HCT116 (cell line): ENCODE measurements at regions not wholly inside any gene's neighbourhood (a gene's known extent, or its start where the extent isn't known, plus 50 kb on each side); places are given as distances from the start of the nearest gene placed in this dataset.

Experiments used
- CEBPB ChIP-seq: IDR thresholded peaks from 2 replicates; pipeline ENCODE4 v1.6.1; 2012; ENCODE audit warnings: low read depth
- CTCF ChIP-seq, 3 experiments: fragments of 200-600 bp in 1 of 3; sonication (generic) in 1 of 3; IDR thresholded peaks in 2 of 3; conservative IDR thresholded peaks in 1 of 3; 2 replicates each; pipeline ENCODE4 v1.5.1; 2012 to 2017; ENCODE audit warnings: low read depth in 2 of 3, low read length in 2 of 3, antibody characterized with exemption in 1 of 3, borderline replicate concordance in 1 of 3, control low read depth in 1 of 3, mild to moderate bottlenecking in 1 of 3, mixed read lengths in 1 of 3, mixed run types in 1 of 3, moderate library complexity in 1 of 3; ENCODE audit not compliant: insufficient read depth in 1 of 3
- EGR1 ChIP-seq: IDR thresholded peaks from 2 replicates; pipeline ENCODE4 v1.6.1; 2012; ENCODE audit warnings: low read depth
- EZH2 ChIP-seq: fragments of 200-600 bp; sonication (generic); IDR thresholded peaks from 2 replicates; pipeline ENCODE4 v1.6.1; 2017; ENCODE audit warnings: antibody characterized with exemption, mixed run types
- MAX ChIP-seq: IDR thresholded peaks from 2 replicates; pipeline ENCODE4 v1.6.1; 2012
- POLR2AphosphoS5 ChIP-seq: IDR thresholded peaks from 2 replicates; pipeline ENCODE4 v1.6.1; 2011; ENCODE audit warnings: mild to moderate bottlenecking, low read depth, low read length, moderate library complexity
- SRF ChIP-seq: IDR thresholded peaks from 2 replicates; pipeline ENCODE4 v1.6.1; 2012; ENCODE audit warnings: low read depth
- ZFX ChIP-seq: fragments of 450-650 bp; IDR thresholded peaks from 2 replicates; pipeline ENCODE4 v1.6.1; 2017

- no peak for TF ChIP-seq MAX
- no peak for TF ChIP-seq ZFX
- TF ChIP-seq CTCF (IDR thresholded peaks at IDR 0.05 in 2 of 3, conservative IDR thresholded peaks at IDR 0.05 in 1 of 3; ENCODE audit: borderline replicate concordance in 1 of 3, insufficient read depth in 1 of 3, low read depth in 2 of 3, low read length in 2 of 3), result no peak
- TF ChIP-seq POLR2AphosphoS5, result no peak
- no peak for TF ChIP-seq EGR1
- no peak for TF ChIP-seq SRF
- no peak for TF ChIP-seq EZH2
- TF ChIP-seq CEBPB, result no peak
Measured at GRCh38 chr2:156778916-156779315, 342.7 kb downstream of the GPD2 start.
